ENCODE measurements at regions not wholly inside any gene's neighbourhood (a gene's known extent, or its start where the extent isn't known, plus 50 kb on each side); places are given as distances from the start of the nearest gene placed in this dataset.
"Not testable (repeated sequence)": the region's sequence is repeated elsewhere in the genome, so short reads cannot be mapped to it uniquely, and the experiment has no call there.

- no peak for TF ChIP-seq CTCF (IDR thresholded peaks at IDR 0.05; ENCODE audit: insufficient read depth, missing control alignments)
- DNase-seq (ENCODE audit: insufficient read length, low spot score) (no peak), FAIRE-seq (no peak)
Measured at GRCh38 chr11:67780056-67780455, 105.6 kb upstream of the ALDH3B2 start.

GRCh38 chr11:67779189-67779875 is 104.9 kb upstream of the ALDH3B2 start:
- not testable (repeated sequence) for DNase-seq (ENCODE audit: insufficient read length, low spot score); FAIRE-seq

- no peak for DNase-seq (ENCODE audit: insufficient read length, low spot score)
- FAIRE-seq: no peak
- no peak for TF ChIP-seq CTCF (IDR thresholded peaks at IDR 0.05; ENCODE audit: insufficient read depth, missing control alignments)
Measured at GRCh38 chr11:67776852-67777520, 102.6 kb upstream of the ALDH3B2 start.

- DNase-seq (ENCODE audit: insufficient read length, low spot score); FAIRE-seq: not testable (repeated sequence)
Measured at GRCh38 chr11:67774175-67774574, 99.8 kb upstream of the ALDH3B2 start.

- not testable (repeated sequence) for DNase-seq (ENCODE audit: insufficient read length, low spot score); FAIRE-seq
Measured at GRCh38 chr11:67768001-67768730, 93.7 kb upstream of the ALDH3B2 start.

GRCh38 chr11:67761211-67761610 is 86.8 kb upstream of the ALDH3B2 start:
- FAIRE-seq; DNase-seq (ENCODE audit: insufficient read length, low spot score): not testable (repeated sequence)

- not testable (repeated sequence) for FAIRE-seq; DNase-seq (ENCODE audit: insufficient read length, low spot score)
Measured at GRCh38 chr11:67759321-67759720, 84.9 kb upstream of the ALDH3B2 start.

GRCh38 chr11:67758467-67758866 is 84.0 kb upstream of the ALDH3B2 start:
- DNase-seq (ENCODE audit: insufficient read length, low spot score); FAIRE-seq: not testable (repeated sequence)

GRCh38 chr11:67758009-67758408 is 83.6 kb upstream of the ALDH3B2 start:
- not testable (repeated sequence) for FAIRE-seq; DNase-seq (ENCODE audit: insufficient read length, low spot score)

GRCh38 chr11:67753820-67754219 is 79.4 kb upstream of the ALDH3B2 start:
- FAIRE-seq; DNase-seq (ENCODE audit: insufficient read length, low spot score): not testable (repeated sequence)

GRCh38 chr11:67745181-67745726 is 70.8 kb upstream of the ALDH3B2 start:
- no peak for FAIRE-seq
- no peak for DNase-seq (ENCODE audit: insufficient read length, low spot score)
- no peak for TF ChIP-seq CTCF (IDR thresholded peaks at IDR 0.05; ENCODE audit: insufficient read depth, missing control alignments)

GRCh38 chr11:67744231-67744630 is 69.8 kb upstream of the ALDH3B2 start:
- not testable (repeated sequence) for FAIRE-seq; DNase-seq (ENCODE audit: insufficient read length, low spot score)

GRCh38 chr11:67738231-67738630 is 63.8 kb upstream of the ALDH3B2 start:
- DNase-seq (ENCODE audit: insufficient read length, low spot score); FAIRE-seq: not testable (repeated sequence)

- FAIRE-seq; DNase-seq (ENCODE audit: insufficient read length, low spot score): not testable (repeated sequence)
Measured at GRCh38 chr11:67737562-67738080, 63.2 kb upstream of the ALDH3B2 start.
